ENCODE measurements at regions not wholly inside any gene's neighbourhood (a gene's known extent, or its start where the extent isn't known, plus 50 kb on each side); places are given as distances from the start of the nearest gene placed in this dataset.
"Not testable (repeated sequence)": the region's sequence is repeated elsewhere in the genome, so short reads cannot be mapped to it uniquely, and the experiment has no call there.

DNA sequence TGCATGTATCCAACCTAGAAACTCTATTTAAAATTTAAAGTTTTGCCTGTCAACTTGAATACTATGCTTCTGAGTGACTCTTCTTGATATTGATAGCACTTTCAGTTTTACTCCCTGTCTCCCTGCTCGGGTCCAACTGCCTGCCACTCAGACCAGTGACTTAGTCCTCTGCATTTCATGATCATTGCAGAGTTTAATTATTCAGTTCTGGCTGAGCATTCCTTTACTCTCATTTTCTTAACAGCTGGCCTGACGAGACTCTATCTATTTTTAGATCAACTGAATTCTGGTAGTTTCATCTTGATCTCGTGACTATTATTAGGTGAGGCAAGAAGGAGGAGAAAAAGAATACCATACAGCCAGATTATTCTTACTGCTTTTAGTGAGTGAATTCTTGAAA is 617.4 kb downstream of the SI start:
- DNase-seq (ENCODE audit: low read depth): peak; percentile 39

DNA sequence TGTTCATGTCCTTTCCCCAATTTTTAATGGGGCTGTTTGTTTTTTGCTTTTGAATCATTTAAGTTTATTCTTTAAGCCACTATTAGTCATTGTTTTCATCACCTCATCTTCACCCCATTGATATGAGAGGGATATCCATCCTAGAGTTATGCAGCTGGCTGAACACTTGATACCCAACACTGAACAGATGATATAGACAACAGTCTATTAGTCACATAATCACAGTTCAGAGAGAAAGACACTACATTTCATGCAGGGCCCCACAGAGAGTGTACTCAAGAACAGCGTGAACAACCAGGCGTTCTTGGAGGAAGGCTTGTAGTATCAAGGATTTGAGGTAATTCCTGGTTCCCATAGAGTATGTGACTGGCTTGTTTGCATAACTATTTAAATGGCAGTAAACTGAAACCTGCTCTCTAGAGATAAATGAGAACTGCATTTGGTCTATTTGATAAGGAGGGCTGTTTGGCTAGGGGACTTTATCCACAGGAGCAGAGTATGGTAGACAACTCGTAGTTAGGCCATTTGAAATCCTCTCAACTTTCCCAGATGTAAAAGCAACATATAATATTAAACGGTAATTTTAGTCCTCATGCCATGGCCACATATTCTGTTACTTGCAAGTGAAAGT is 618.7 kb downstream of the SI start:
- DNase-seq (ENCODE audit: low read depth): no peak

DNA sequence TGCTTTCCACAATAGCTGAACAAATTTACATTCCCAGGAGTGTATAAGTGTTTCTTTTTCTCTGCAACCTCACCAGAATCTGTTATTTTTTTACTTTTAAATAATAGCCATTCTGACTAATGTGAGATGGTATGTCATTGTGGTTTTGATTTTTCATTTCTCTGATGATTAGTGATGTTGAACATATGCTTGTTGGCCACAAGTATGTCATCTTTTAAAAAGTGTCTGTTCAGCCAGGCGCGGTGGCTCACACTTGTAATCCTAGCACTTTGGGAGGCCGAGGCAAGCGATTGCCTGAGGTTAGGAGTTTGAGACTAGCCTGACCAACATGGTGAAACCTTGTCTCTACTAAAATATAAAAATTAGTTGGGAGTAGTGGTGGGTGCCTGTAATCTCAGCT is 619.3 kb downstream of the SI start:
- DNase-seq (ENCODE audit: low read depth): peak; percentile 78

DNA sequence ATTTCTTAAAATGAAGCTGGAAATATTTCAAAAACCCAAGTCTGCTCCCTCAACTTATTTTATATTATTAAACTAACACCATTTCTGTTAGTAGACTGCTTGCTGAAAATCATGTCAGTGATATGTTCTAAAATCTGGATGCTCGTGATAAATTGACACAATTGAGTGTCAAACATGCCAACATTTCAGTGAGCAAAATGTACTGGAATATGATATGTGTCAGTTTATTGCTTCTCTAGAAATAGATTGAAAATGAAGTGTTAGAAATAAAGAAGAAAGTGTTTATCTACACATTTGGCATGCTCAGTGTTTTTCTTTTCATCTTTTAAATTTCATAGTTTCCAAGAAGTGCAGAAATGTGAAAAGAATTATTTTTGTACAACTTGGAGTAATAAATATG is 624.6 kb downstream of the SI start:
- DNase-seq (ENCODE audit: low read depth): no peak

DNA sequence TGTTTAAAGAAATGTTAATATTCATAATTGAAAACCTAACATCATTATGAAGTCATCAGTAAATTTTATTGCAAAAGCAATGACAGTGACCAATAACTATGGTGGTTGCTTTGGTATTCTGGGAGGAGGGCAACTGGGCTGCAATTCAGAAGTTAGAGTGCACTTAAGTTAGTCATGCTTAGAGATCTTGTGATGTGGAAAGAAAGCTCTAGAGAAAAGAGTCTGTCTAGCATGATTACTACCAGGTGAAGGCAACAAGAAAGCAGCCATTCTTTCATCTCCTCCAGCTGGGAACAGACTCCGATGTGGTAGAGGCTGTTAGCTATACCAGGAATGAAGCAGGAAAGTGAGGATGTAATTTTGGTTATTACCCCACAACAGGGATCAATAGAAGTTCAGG is 625.6 kb downstream of the SI start:
- DNase-seq (ENCODE audit: low read depth): peak; percentile 45

GRCh38 chr3:164451072-164451910 is 627.0 kb downstream of the SI start:
- no peak for DNase-seq (ENCODE audit: low read depth)

GRCh38 chr3:164450276-164450905 is 627.9 kb downstream of the SI start:
- peak; percentile 45 for DNase-seq (ENCODE audit: low read depth)

- DNase-seq (ENCODE audit: low read depth): no peak
Observed at GRCh38 chr3:164419220-164419619, 659.1 kb downstream of the SI start.

DNA sequence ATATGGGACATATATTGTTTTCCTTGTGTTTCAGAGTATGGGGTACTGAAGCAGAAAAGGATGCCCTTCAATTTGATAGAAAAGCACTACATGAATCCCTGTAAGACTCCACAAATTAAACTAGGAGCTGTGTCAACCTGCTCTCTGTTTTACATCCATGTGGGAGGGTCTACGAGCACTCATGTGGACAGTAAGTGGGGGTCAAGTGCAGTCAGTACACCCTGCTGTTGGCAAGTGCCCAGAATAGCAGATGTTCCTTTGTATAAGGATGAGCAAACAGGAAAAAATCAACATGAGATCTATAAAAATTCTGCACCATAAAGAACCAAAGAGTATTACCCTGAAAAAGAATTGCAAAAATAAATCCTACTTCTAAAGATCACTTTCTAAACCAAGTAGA is 659.9 kb downstream of the SI start:
- peak; percentile 4 for DNase-seq (ENCODE audit: low read depth)

DNA sequence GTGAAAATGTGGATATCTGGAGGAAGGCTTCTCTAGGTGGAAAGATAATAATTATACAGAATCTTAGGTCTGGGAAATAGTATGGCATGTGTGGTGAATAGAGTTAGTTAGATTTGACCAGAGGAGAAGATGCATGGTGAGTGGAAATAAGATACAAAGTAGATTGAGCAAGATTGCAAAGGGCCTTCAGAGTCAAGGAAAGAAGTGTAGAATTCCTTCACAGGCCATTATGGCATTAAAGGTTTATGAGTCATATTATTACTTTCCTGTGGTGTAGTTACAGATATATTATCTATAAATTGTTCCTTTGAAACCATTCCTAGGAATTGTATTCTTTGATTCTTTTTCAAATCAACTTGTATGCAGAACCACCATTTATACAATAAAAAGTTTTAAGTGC is 660.3 kb downstream of the SI start:
- peak; percentile 6 for DNase-seq (ENCODE audit: low read depth)

DNA sequence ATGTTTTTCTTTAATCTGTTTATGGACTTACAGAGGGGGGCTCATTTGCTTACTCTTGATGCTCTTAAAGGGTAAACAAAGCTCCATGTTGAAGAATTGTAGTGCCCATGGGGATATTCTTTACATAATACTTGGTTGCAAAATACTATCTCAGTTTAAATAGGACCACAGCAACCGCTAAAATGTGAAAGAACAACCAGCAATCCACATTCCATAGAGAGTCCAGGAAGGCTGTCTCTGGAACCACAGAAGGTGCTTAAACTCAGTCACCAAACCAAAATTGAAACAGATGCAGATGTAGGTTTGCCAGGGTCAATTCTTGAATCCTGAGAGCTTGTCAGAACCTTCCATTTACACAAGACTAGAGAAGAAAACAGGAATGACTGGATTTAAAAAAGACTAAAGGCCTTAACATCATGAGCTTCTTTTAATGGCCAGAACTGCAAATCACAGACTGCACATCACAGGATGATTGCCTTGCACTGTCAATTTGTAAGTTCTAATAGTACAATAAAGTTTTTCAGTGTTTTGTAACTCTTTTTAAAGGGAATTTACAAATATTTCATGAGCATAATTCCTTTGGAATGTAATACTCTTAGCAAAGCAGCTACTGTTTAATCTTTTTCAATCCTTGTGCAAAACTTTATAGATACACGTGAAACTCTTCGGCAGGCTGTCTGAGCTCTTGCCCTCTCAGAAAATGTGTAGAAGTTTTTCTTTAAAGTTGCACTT is 661.6 kb downstream of the SI start:
- DNase-seq (ENCODE audit: low read depth): peak; percentile 5

GRCh38 chr3:164408326-164408725 is 670.0 kb downstream of the SI start:
- peak; percentile 10 for DNase-seq (ENCODE audit: low read depth)

- no peak for DNase-seq (ENCODE audit: low read depth)
Observed at GRCh38 chr3:164407111-164407510, 671.2 kb downstream of the SI start.

DNA sequence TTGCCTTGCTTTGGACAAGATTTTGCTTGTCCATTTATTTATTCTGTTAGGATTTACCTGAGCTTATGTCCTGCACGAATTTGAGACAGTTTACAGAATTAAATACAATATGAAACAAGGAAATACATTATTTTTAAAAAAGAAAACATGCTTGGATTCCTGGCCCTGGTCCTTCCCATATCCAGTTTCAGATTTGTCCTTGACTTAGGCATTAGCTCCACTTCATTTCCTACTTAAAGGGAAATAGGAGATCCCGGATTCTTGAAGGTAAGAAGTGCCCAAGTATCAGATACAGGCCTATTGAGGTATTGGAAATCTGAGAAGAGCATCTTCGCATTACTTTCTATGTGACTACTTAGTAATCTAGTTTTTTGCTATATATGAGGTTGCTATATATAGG is 672.0 kb downstream of the SI start:
- no peak for DNase-seq (ENCODE audit: low read depth)

GRCh38 chr3:164401923-164402322 is 676.4 kb downstream of the SI start:
- DNase-seq (ENCODE audit: low read depth): no peak

DNA sequence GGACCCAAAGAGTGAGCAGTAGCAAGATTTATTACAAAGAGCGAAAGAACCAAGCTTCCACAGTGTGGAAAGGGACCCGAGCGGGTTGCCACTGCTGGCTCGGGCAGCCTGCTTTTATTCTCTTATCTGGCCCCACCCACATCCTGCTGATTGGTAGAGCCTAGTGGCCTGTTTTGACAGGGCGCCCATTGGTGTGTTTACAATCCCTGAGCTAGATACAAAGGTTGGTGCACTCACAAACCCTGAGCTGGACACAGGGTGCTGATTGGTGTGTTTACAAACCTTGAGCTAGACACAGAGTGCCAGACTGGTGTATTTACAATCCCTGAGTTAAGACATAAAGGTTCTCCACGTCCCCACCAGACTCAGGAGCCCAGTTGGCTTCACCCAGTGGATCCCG is 676.9 kb downstream of the SI start:
- not testable (repeated sequence) for DNase-seq (ENCODE audit: low read depth)

GRCh38 chr3:164397462-164397861 is 680.8 kb downstream of the SI start:
- DNase-seq (ENCODE audit: low read depth): no peak

DNA sequence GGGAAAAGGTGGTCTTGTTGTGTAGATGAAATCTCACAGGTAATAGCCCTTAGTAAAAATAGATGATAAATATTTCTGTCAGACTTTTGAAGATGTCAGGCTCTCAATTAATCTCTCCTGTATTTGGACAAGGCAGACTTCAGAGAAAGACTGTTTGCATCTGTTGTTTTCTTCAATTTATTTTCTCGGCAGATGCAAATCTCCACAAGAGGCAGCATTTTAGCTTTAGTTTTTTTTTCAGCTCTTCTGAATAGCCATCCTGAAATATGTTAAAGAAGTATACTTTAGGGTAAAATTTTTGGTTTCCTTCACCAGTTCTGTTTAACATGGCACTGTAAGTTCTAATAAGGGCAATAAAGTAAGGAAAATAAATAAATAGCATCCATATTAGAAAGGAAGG is 685.1 kb downstream of the SI start:
- DNase-seq (ENCODE audit: low read depth): no peak

DNA sequence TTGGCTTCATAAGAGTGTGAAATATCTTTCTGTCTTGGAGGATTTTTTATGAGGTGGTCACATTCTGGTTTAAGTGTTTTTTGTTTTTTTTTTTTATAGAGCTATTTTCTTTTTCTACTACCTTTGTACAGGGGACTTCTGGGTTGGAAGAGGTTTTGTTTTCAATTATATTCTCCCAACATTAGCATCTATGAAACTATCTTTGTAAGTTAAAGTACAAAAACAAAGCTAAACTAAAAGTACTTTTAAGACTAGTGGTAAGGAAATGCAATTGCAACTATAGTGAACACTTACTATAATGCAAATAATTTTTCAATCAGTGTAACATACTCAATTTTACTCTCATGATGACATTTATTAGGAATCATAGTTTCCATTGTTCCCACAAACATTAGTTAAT is 688.2 kb downstream of the SI start:
- DNase-seq (ENCODE audit: low read depth): no peak

DNA sequence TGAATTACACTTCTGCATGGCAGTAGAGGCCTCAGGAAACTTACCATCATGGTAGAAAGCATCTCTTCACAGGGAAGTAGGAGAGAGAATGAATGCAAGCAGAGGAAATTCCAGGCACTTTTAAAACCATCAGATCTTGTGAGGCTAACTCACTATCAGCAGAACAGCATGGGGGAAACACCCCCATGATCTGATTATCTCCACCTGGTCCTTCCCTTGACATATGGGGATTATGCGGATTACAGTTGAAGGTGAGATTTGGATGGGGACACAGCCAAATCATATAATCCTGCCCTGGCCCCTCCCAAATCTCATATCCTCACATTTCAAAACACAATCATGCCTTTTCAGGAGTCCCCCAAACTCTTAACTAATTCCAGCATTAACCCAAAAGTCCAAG is 691.1 kb downstream of the SI start:
- DNase-seq (ENCODE audit: low read depth): no peak

DNA sequence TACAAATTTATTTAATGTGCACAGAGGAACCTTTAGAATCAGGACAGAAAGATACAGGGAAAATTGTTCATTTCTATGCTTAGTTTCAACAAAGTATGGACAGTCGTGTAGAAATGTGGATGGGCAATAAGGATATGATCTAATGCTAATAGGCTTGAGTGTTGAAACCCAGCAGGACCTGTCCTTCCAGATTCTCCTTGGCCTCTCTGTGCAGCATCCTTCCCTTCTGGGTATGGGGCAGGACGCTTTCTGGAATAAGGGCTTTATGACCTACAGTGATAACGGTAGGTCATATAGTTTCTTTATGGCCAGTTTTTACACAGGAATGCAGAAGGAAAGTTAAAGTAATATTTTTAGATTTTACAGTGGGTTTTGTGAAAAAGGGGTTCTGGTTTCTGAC is 698.1 kb downstream of the SI start:
- no peak for DNase-seq (ENCODE audit: low read depth)

DNA sequence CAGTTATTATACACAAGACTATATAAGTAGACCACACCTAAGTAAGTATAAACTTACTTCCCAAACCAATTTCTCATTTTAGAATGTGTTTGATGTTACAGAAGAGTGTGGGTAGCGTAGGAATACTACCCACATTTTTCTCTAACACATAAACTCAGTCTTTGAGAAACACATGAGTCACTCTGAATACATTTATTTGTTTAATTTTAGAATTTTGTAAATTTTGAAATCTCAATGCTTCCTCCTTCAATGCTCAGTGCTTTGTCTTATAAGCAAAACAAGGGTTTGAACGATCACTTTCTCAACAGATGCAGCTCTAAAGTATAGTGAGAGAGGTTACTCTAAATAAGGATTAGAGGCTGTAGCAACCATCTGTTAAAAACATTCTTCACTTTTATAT is 700.8 kb downstream of the SI start:
- DNase-seq (ENCODE audit: low read depth): no peak

DNA sequence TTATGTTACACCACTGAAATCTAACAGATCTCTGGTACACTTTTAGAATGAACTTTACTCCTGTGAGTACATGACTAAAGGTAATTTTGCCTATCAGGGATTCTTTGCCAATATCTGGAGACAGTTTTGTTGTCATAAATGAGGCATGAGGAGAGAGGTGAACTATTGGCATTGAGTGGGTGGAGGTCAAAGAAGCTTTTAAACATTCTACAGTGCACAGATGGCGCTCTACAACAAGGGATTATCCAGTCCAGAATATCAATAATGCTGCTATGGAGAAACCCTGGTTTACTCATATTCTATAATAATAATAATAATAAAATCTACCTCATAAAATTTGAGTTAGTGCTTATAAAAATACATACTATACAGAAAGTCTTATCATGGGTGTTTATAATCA is 702.3 kb downstream of the SI start:
- no peak for DNase-seq (ENCODE audit: low read depth)
